ENCODE measurements at regions not wholly inside any gene's neighbourhood (a gene's known extent, or its start where the extent isn't known, plus 50 kb on each side); places are given as distances from the start of the nearest gene placed in this dataset.

DNA sequence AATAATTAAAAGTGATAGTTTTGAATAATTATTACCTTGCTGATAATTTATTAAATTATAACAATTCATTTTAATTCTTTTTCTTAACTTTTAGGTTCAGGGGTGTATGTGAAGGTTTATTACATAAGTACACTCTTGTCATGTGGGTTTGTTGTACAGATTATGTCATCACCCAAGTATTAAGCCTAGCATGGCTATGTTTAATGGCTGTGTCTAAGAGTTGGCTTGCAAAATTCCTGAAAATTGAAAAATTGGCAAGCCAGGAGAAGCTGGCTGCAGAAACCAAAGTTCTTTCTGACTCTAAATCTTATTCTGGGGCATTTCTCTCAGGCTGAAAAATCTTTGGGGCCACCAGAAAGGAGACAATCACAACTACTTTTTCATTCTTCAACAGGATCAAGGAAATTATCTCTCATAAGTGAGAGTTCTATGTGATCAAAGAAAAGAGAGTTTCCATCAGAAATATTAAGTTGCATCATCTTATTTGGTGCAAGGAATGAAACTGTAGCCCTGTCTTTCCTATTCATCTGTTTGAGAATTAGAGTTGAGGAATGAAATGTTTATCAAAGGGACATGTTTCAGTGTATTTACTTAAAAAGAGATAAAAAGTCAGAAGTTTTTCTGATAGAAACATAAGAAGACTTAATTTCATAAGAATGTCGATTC lies 412.1 kb upstream of the CDH2 start:
- TF ChIP-seq, protein P1, sequence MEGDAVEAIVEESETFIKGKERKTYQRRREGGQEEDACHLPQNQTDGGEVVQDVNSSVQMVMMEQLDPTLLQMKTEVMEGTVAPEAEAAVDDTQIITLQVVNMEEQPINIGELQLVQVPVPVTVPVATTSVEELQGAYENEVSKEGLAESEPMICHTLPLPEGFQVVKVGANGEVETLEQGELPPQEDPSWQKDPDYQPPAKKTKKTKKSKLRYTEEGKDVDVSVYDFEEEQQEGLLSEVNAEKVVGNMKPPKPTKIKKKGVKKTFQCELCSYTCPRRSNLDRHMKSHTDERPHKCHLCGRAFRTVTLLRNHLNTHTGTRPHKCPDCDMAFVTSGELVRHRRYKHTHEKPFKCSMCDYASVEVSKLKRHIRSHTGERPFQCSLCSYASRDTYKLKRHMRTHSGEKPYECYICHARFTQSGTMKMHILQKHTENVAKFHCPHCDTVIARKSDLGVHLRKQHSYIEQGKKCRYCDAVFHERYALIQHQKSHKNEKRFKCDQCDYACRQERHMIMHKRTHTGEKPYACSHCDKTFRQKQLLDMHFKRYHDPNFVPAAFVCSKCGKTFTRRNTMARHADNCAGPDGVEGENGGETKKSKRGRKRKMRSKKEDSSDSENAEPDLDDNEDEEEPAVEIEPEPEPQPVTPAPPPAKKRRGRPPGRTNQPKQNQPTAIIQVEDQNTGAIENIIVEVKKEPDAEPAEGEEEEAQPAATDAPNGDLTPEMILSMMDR (tag by site-specific recombination; IDR thresholded peaks at IDR 0.05): no peak
- TF ChIP-seq, protein P2, sequence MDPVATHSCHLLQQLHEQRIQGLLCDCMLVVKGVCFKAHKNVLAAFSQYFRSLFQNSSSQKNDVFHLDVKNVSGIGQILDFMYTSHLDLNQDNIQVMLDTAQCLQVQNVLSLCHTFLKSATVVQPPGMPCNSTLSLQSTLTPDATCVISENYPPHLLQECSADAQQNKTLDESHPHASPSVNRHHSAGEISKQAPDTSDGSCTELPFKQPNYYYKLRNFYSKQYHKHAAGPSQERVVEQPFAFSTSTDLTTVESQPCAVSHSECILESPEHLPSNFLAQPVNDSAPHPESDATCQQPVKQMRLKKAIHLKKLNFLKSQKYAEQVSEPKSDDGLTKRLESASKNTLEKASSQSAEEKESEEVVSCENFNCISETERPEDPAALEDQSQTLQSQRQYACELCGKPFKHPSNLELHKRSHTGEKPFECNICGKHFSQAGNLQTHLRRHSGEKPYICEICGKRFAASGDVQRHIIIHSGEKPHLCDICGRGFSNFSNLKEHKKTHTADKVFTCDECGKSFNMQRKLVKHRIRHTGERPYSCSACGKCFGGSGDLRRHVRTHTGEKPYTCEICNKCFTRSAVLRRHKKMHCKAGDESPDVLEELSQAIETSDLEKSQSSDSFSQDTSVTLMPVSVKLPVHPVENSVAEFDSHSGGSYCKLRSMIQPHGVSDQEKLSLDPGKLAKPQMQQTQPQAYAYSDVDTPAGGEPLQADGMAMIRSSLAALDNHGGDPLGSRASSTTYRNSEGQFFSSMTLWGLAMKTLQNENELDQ (tag by site-specific recombination; IDR thresholded peaks at IDR 0.05; ENCODE audit: low read depth): no peak
- TF ChIP-seq, protein P3, sequence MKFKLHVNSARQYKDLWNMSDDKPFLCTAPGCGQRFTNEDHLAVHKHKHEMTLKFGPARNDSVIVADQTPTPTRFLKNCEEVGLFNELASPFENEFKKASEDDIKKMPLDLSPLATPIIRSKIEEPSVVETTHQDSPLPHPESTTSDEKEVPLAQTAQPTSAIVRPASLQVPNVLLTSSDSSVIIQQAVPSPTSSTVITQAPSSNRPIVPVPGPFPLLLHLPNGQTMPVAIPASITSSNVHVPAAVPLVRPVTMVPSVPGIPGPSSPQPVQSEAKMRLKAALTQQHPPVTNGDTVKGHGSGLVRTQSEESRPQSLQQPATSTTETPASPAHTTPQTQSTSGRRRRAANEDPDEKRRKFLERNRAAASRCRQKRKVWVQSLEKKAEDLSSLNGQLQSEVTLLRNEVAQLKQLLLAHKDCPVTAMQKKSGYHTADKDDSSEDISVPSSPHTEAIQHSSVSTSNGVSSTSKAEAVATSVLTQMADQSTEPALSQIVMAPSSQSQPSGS (tag by site-specific recombination; IDR thresholded peaks at IDR 0.05; ENCODE audit: low read depth): no peak
- TF ChIP-seq ZNF311 (tag by site-specific recombination; IDR thresholded peaks at IDR 0.05; ENCODE audit: borderline replicate concordance) (no peak), ZBTB21 (tag by site-specific recombination; IDR thresholded peaks at IDR 0.05) (no peak), ZNF184 (tag by site-specific recombination; IDR thresholded peaks at IDR 0.05) (no peak), ZNF350 (tag by site-specific recombination; IDR thresholded peaks at IDR 0.05) (no peak), FEZF1 (tag by site-specific recombination; IDR thresholded peaks at IDR 0.05) (no peak)
- TF ChIP-seq, protein P4, sequence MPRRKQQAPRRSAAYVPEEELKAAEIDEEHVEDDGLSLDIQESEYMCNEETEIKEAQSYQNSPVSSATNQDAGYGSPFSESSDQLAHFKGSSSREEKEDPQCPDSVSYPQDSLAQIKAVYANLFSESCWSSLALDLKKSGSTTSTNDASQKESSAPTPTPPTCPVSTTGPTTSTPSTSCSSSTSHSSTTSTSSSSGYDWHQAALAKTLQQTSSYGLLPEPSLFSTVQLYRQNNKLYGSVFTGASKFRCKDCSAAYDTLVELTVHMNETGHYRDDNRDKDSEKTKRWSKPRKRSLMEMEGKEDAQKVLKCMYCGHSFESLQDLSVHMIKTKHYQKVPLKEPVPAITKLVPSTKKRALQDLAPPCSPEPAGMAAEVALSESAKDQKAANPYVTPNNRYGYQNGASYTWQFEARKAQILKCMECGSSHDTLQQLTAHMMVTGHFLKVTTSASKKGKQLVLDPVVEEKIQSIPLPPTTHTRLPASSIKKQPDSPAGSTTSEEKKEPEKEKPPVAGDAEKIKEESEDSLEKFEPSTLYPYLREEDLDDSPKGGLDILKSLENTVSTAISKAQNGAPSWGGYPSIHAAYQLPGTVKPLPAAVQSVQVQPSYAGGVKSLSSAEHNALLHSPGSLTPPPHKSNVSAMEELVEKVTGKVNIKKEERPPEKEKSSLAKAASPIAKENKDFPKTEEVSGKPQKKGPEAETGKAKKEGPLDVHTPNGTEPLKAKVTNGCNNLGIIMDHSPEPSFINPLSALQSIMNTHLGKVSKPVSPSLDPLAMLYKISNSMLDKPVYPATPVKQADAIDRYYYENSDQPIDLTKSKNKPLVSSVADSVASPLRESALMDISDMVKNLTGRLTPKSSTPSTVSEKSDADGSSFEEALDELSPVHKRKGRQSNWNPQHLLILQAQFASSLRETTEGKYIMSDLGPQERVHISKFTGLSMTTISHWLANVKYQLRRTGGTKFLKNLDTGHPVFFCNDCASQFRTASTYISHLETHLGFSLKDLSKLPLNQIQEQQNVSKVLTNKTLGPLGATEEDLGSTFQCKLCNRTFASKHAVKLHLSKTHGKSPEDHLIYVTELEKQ (tag by site-specific recombination; IDR thresholded peaks at IDR 0.05; ENCODE audit: borderline replicate concordance): no peak
